NCI-H1092 treated with DMSO at 0.1 percent for 48 hours (cell line): ENCODE measurements at regions not wholly inside any gene's neighbourhood (a gene's known extent, or its start where the extent isn't known, plus 50 kb on each side); places are given as distances from the start of the nearest gene placed in this dataset.
"Not testable (repeated sequence)": the region's sequence is repeated elsewhere in the genome, so short reads cannot be mapped to it uniquely, and the experiment has no call there.

ENCODE experiments used
- DNase-seq: peaks from one replicate; lab custom pipeline; 2025; lab: John Stamatoyannopoulos, UW

- no peak for DNase-seq
These were observed 192.9 kb upstream of the SPTLC3 start for GRCh38 chr20:12815778-12816408.

- DNase-seq = no peak
These were observed 187.5 kb upstream of the SPTLC3 start for GRCh38 chr20:12821249-12821648.

GRCh38 chr20:12823734-12824133 is 185.0 kb upstream of the SPTLC3 start:
- DNase-seq = no peak

GRCh38 chr20:12824328-12825225 is 184.2 kb upstream of the SPTLC3 start:
- no peak for DNase-seq

GRCh38 chr20:12825226-12825595 is 183.6 kb upstream of the SPTLC3 start:
- DNase-seq = no peak

- peak; percentile 12 for DNase-seq
These were observed 180.9 kb upstream of the SPTLC3 start for GRCh38 chr20:12827816-12828385.

- no peak for DNase-seq
These were observed 179.6 kb upstream of the SPTLC3 start for GRCh38 chr20:12829170-12829569.

GRCh38 chr20:12833861-12834260 is 174.9 kb upstream of the SPTLC3 start:
- DNase-seq = no peak

- DNase-seq = no peak
These were observed 172.8 kb upstream of the SPTLC3 start for GRCh38 chr20:12835999-12836398.

- DNase-seq = no peak
These were observed 171.1 kb upstream of the SPTLC3 start for GRCh38 chr20:12837646-12838045.

- DNase-seq = no peak
These were observed 170.4 kb upstream of the SPTLC3 start for GRCh38 chr20:12838261-12838866.

- DNase-seq = no peak
These were observed 160.9 kb upstream of the SPTLC3 start for GRCh38 chr20:12847872-12848271.

GRCh38 chr20:12849225-12849910 is 159.4 kb upstream of the SPTLC3 start:
- DNase-seq = no peak

GRCh38 chr20:12857643-12858042 is 151.1 kb upstream of the SPTLC3 start:
- not testable (repeated sequence) for DNase-seq

- DNase-seq = no peak
These were observed 148.0 kb upstream of the SPTLC3 start for GRCh38 chr20:12860619-12861247.

- no peak for DNase-seq
These were observed 139.1 kb upstream of the SPTLC3 start for GRCh38 chr20:12869669-12870068.

- DNase-seq = no peak
These were observed 138.2 kb upstream of the SPTLC3 start for GRCh38 chr20:12870588-12870987.

- DNase-seq = no peak
These were observed 133.8 kb upstream of the SPTLC3 start for GRCh38 chr20:12874933-12875332.

GRCh38 chr20:12875510-12875909 is 133.3 kb upstream of the SPTLC3 start:
- no peak for DNase-seq

GRCh38 chr20:12882832-12883506 is 125.8 kb upstream of the SPTLC3 start:
- no peak for DNase-seq

- no peak for DNase-seq
These were observed 125.3 kb upstream of the SPTLC3 start for GRCh38 chr20:12883507-12883885.
